Retina (tissue), 1 donor: ENCODE measurements at regions not wholly inside any gene's neighbourhood (a gene's known extent, or its start where the extent isn't known, plus 50 kb on each side); places are given as distances from the start of the nearest gene placed in this dataset.
"Not testable (repeated sequence)": the region's sequence is repeated elsewhere in the genome, so short reads cannot be mapped to it uniquely, and the experiment has no call there.

Source experiments
- DNase-seq: peaks from one replicate; pipeline ENCODE4 v3.0.0-alpha.2; 2016

DNA sequence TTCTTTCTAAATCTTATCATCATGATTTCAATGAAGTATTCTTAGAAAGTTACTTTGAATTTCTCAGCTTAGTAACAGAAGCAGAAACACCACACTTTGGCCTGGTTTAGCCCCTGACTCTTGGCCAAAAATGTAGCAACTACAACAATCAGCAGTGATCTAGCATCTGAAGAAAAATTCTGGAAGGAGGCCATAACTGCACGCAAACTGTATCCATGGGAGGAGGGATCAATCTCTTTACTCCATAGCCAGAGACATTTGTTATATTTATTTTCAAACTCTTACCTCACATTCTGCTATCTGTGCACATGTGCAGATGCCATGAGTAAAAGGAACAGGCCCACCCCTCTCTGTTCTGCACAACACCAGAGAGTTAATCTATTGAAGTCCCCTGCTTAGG, 251.0 kb upstream of the P2RY1 start:
- no peak for DNase-seq

DNA sequence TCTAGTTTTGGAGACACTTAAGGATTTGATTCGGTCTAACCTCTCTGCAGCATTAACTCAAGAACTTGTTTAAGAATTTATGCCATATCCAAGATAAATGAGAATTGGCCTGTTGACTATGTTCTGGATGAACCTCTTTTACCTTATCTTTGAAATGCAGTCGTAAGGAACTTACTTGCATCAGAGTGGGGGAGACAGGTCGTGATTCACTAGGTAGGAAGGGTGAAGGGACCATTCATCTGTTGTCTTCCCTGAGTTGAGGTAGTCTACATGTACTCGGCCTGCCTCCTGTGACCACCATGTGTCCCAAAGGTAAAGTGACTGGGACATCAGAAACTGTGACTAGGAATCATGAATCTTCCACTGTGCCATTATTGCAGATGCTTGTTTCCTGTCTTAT, 248.0 kb upstream of the P2RY1 start:
- DNase-seq: no peak

DNA sequence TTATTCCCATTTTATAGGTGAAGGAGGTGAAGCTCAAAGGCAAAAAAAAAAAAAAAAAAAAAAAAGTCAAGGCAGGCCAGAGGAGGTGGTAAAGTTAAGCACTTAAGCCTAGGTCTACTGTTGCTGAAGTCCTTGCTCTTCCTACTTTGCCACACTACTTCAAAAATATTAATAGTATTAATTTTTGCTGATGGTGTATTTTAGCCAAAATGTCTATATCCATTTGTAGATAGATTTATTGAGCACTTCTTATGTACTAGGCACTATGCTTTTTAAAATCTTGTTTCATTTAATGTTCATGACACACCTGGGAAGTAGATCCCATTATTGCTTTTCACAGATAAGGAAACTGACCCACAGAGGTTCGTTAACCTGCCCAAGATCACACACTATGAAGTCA, 247.1 kb upstream of the P2RY1 start:
- DNase-seq: no peak

- no peak for DNase-seq
These were observed 245.3 kb upstream of the P2RY1 start for GRCh38 chr3:152589644-152590043.

DNA sequence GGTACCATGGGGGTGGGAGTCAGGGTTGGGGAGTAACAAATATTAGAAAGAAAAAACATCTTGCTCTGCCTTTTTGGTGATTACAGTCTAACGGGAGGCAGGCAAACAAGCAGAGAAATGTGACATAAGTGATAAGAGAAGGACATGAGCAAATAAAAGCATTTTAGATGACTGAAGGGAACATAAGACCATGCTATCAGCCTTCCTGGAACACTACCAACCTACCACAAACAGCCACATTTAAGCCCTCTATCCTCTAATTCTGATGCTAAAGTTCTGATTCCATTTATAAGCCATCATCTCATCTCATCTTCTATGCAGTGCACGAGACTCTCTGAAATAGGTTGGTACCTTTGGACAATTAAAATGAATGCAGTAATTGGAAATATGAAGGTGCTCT, 243.4 kb upstream of the P2RY1 start:
- DNase-seq: no peak

DNA sequence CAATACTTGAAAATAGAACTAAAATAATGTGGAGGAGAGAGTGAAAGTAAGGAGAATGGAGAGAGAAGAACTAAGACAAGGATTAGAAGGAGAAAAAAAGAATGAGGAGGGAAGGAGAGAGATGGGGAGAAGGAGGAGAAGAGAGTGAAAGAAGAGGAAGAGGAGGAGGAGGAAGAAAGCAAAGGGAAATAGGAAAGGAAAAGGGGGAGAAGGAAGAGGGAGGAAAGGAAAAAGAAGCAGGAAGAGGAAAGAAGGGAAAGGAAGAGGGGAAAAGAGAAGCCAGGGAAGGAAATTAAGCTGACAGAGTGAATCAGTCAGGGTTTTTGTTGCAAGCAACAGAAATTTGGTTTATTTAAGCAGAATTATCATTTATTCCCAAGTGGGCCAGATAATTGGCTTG, 241.7 kb upstream of the P2RY1 start:
- DNase-seq: no peak

DNA sequence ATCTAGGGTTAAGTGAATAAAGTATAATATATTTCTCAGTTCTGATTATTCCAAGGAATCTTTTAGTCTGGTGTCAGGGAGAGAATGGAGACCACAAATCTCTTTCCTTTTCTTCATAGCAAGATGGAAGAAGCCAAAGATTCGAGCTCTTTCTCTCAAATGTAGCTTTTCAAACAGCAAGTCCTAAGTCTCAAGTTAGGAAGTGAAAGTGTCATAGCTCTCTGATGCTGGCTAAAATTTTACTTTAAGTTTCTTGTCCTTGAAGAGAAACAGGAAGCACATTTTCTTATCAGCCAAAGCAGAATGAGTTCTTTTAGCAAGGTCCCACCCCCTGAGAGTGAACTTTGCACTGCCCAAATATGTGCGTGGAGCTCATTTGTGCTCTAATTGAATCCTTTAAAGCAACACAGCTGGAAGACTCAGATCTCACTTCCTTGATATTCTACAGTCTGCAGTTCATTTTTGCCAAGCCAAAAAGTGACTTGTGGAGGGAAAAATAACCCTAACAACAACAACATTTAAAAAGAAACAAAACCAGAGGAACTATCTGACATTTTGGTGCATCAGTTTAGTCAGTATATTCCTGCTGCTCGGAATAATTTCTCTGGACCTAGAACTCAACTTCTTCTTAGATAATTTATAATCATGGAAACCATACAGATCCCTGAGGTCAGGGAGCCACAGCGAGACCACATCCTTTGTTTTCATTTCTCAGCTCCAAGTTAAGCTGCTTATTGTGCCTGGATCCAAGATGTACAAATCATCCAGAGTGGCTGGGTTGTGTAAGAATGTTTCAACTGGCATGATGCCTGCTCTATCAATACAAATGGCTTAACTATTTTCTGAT, 238.7 kb upstream of the P2RY1 start:
- DNase-seq: no peak

- DNase-seq: not testable (repeated sequence)
These were observed 238.1 kb upstream of the P2RY1 start for GRCh38 chr3:152596832-152597231.

- DNase-seq: peak; percentile 73
These were observed 228.8 kb upstream of the P2RY1 start for GRCh38 chr3:152606146-152606545.

DNA sequence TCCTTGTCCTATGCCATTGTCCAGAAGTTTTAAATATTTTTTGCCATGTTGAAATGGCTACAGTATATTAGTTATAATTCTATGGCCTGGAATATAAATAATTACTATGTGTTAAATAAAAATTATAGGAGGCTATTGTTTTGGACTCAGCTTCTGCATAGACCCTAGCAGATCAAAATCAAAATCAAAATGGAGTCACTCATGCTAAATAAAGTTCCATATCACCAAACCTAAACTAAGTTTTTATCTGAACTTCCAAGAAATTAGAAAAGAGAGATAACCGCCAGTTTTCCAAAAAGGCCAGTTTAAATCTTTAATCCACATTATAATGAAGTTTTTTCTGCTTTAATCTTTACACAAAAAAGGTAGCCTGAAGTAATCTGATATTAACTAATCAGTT, 227.8 kb upstream of the P2RY1 start:
- DNase-seq: no peak

DNA sequence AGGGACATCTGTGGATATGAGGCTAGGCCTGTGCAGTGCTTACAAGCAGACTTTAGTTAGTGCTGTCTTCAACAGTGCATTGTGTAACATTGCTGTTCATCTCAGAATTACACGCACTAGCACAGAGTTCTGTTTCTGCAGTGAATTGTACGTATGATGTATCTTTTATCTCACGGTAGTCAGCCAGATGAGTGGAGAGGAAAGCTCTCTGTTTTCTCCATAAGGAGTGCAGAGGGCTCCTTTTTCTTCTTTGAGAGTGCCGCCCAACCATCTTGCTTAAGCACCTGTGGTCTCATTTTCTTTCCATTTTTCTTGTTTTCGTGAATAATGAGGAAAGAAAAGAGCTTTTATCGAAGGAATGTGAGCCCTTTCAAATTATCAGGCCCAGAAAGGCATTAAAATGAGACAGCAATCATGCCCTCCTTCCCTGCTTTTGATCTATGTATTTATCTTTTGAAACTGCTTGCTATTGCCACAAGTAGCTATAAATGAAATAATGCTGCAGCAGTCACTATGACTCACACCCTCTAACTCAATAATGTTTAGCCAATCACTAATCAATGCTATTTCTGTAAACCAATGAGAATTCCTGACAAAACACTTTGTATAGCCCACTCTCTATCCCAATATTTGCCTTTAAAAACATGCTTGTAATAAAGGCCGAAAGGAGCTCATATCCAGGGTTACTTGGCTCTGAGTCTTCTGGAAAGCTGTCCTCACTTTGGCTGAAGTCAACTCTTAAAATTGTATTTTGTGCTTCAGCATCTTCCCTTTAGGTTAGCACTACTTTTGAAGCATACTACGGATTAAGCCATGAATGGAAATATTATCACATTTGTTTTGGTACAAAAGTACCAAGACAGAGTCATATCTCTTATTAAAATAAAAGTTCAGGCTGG, 226.0 kb upstream of the P2RY1 start:
- DNase-seq: no peak

DNA sequence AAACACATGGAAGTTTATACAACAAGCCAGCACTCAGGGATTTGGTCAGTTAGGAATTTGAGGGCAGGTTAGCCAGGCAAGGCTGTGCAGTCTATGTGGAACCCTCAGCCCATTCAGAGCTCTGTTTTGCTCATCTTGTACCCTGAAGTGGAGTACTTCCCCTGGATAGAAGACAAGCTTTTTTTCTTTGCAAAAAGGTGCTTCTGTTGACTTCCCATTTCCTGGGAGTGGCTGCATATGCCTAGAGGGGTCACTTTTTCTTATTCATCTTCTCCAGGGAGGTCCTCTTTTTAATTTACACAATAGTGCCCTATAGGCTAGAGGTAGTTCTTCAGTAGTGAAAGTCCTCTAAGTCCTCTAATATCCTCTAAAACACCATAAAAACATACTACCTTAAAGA, 225.0 kb upstream of the P2RY1 start:
- no peak for DNase-seq

DNA sequence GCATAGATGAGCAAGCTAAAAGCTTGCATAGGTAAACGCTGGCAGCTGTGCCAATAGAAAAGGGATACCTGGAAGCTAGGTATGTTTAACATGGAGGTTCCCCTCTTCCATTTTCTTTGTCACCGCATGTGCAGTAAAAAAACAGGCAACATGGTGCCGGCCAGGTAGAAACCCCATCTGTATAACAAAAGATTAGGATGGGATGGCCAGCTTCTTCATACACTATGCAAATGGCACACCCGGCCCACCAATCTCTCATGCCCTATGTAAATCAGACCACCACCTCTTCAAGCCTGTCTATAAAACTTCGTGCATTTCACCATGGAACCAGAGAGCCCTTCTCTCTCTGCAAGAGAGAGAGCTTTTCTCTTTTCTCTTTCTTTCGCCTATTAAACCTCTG, 224.3 kb upstream of the P2RY1 start:
- no peak for DNase-seq

DNA sequence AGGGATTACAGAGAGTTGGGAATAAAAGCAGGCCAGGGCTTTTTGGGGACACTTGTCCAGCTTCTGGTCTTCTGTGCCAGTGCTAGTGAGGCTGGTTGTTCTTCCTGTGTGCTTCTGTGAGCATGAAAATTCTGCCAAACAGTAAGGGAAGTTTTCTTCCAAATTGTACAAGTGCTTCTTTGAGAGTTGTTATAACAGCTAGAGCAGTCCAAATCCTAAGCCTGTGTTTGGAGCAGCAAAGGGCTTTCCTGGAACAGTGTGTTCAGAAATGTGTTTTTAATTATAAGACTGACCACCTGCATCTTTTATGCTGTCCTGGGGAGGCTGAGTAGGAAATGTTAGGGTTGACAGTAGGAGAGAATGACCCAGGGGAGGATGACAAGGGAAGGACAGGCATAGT, 223.0 kb upstream of the P2RY1 start:
- DNase-seq: no peak

- DNase-seq: no peak
These were observed 221.1 kb upstream of the P2RY1 start for GRCh38 chr3:152613851-152614250.

- no peak for DNase-seq
These were observed 219.2 kb upstream of the P2RY1 start for GRCh38 chr3:152615681-152616080.

DNA sequence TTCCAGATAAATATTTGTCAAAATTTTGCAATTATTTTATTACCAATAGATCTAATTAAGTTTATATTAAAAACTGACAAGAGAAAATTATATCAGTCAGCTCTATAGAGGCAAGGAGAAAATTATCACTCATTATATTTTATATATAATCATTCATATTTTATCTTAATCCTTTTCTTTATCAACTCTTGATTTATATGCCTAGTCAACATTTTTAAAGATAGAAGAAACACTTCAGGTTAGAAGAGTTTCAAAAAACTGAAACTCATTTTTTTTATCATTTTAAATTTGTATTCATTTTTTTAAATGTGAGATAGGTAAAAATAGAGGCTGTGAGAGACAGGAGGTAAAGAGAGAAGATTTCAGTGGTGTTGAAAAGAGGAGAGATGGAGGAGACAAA, 217.3 kb upstream of the P2RY1 start:
- DNase-seq: no peak

DNA sequence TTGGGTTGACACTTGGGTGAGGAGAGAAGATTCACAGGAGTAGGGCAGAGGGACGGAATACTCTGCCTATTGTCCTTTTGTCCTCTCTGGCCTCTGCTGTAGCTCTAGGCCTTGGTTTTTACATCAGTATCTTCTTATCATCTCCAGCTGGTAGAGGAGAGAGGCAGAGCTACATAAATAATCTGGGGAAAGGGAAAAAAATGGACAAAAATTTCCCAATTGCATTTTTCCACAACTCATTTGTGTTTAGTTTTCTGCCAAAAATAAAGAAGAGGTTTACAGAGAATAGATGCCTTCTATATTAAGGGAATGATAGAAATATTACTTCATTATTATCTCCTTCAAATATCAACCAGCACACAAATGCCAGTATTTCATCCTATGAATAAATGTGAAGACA, 216.4 kb upstream of the P2RY1 start:
- no peak for DNase-seq

DNA sequence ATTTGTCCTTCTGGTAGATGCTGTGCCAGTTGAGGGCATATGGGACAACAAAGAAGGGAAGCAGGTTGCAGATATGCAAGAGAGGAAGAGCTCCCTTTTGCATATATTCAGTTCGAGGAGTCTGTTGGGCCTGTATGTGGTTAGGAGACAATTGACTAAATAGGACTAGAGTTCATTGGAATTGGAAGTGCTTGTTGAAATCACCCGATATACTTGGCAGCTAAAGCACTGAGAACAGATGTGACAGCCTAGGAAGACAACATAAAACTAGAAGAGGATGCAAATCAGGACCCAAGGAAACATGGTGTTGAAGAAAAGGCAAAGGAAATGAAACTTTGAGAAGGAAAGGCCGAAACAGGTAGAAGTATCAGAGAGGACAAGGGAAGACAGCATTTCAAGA, 215.2 kb upstream of the P2RY1 start:
- no peak for DNase-seq

DNA sequence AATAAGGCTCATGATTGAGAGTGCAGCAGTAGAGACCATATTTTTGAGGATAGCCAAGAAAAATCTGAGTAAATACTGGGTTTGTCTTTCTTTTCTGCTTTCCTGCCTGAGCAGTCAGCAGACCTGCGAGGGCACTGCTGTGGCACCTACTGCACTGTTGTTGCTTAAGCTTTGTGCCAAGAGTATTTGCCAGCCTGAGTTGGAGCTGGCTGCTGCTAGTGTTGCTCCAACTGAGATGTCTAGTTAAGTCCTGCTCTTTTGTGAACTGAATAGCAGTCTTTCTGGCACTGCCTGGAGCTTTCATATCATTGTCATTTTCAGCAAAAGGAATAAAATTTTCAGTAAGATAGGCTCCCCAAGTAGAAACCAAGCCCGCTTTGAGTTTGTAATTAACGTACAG, 214.5 kb upstream of the P2RY1 start:
- DNase-seq: no peak

- DNase-seq: peak; percentile 57
These were observed 213.7 kb upstream of the P2RY1 start for GRCh38 chr3:152621006-152621868.

DNA sequence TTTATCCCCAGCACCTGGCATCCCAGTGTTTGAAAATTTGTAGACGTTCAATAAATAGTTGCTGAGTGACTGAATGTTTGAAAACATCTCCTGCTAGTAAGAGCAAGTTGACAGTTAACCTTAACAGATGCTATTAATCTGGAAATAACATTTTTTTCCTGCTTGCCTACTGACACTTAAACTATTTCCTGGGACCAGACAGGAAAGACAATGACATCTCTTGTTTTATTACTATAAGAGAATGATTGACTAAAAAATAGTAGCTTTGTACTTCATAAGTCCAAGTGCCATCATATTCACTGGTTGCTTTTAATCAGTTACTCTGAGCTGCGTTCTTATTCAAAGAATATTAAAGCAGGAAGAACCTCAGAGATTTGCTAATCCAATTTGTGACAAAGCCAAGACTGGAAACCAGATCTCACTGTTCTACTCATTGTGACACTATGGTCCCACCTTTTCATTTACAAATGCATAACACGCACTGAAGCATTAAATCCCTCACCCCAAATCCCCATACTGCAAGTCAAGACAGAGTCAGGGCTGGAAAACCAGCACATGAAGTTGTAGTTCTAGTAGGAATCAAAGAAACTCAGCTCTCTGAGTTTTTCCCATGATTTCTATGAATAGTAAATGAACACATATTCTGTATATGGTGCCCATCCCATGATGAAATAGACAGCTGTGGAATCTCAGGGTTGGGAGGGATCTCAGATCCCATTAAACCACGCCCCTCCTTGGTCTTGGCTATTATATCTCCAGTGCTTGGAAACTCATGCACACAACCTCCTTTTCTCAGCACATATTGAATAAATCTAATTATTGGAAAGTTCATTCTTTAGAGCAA, 212.7 kb upstream of the P2RY1 start:
- no peak for DNase-seq
